ENCODE measurements at regions not wholly inside any gene's neighbourhood (a gene's known extent, or its start where the extent isn't known, plus 50 kb on each side); places are given as distances from the start of the nearest gene placed in this dataset.

- DNase-seq, result no peak
Measured at GRCh38 chr11:76298255-76298654, 82.7 kb downstream of the THAP12 start.

DNA sequence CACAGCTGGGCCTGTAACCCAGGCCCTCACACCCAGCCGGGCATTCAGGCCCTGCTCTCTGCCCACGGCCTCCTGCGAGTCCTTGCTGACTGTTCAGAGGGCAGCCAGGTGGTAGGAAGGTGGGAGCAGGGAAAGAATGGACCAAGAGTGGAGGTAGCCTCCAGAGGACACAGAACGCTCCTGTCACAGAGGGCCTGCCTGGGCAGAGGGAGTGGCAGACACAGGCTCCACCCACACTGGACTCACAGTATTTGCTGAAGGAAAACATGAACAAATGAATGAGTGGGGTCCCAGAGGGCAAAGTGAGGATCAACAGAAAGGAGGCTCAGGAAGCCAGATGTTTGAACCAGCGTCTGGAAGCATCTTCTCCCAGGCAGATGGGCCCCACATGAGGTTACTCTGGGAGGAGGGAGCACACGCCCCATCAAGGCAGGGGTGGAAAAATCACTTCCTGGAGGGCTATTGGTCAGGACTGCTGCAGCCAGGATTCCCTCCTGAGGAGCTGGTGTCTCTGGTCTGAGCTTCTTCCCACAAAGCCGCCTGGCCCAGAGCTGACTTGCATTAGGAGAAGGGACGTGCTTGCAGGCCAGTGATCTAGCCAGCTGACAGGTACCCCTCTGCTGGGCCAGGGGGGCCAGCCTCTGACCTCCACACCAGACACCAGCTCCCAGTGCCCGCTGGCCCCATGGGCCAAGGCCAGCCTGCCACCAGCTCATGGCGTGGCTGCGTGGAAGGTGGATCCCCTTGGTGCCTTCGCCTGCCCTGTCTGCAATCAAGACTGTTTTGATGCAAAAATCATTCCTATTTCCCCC lies 84.0 kb downstream of the THAP12 start:
- no peak for DNase-seq

DNA sequence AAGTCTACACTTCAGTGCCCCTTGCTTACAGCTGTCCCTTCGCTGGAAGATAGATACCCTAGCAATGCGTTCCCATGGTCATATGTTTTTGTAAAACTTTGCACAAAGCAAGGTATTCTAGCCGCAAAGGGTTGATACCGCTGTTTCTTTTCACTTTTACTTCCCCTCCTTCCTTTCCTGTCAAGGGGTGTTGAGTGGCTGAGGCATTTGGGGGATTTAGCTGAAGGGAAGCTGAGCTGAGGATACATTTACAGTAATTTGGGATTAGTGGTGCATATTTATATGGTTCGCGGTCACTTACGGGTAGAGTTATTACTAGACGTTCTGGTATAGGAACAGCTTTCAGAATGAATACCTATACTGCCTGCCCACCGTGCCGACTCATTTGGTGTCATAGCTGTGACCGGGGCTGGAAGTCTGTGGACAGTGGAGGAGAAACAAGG lies 86.9 kb upstream of the WNT11 start:
- peak; percentile 24 for DNase-seq

- DNase-seq, result no peak
Measured at GRCh38 chr11:76292583-76293188, 86.4 kb upstream of the WNT11 start.

GRCh38 chr11:76291576-76292526 lies 85.5 kb upstream of the WNT11 start:
- DNase-seq, result no peak

- peak; percentile 14 for DNase-seq
Measured at GRCh38 chr11:76288166-76288980, 82.1 kb upstream of the WNT11 start.

GRCh38 chr11:76287227-76287626 lies 80.9 kb upstream of the WNT11 start:
- DNase-seq, result no peak

GRCh38 chr11:76285397-76286104 lies 79.2 kb upstream of the WNT11 start:
- DNase-seq, result no peak

DNA sequence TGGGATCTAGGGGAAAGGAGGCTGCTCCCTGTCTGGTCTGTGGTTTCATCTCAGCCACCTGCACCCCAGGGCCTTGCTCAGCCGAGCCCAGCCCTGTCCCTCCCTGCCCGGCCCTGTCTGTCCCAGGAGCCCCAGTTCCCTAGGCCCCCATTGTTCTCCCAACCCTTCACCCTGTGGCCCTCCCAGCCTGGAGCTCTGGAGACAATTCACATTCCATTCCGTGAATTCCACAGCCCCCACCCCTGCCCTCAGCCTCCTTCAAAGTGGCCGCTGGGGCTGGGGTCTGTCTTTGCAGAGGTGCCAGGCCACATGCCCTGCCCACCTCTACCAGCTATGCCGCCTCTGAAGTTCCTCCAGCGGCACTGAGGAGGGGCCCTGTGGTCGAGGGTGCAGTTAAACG lies 77.9 kb upstream of the WNT11 start:
- DNase-seq, result no peak

DNA sequence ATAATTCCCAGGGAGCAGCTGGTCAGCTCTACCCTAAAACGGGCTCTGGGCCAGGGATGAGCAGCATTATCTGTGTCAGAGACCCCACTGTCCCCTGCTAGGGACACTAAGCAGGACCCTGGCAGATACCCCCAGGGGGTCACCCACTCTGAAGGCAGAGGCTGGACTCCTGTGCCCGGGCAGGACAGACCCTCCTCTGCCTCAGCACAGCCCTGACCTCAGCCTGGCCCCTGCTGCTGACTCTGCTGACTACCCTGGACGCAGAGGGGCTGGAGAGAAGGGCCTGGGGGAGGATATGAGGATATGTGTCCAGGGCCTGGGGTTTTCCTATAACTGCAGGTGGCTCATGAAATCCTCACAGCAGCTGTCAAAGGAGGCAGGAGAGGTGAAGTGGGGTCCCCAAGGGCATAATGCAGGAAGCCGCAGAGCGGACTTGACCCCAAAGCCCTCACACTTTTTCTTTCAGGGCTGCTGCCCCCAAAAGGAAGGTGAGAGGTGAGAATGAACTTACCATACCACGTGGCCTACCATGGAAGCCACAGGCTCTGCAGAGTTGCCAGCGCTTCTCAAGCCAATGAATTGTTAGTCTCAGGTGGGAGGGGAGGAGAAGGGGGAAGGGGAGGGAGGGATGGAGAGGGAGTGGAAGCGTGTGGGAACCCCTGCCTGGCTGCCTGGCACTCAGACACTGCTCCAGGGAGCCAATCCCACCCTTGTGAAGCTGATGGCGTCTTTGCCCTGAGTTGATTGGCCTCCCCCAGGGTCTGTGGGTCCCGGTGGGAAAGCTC lies 76.7 kb upstream of the WNT11 start:
- no peak for DNase-seq

DNA sequence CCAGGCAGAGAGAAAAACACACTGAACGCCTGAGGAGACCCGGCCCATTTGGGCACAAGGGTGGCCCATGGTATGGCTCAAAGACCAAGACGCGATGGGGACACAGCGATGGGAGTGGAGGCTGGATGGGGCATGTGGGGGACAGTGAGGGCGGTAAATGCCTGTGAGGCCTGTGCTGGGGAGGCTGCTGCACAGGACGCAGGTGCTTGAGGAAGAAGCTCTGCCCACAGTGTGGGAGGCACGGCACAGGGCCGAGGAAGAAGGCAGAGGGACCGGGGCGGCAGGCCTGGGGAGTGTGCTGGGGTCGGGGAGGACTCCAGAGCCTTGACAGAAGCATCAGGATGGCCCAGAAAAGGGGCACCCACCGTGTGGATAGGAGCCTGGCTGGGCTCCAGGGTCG lies 75.9 kb upstream of the WNT11 start:
- DNase-seq, result no peak

GRCh38 chr11:76281558-76281906 lies 75.2 kb upstream of the WNT11 start:
- no peak for DNase-seq

DNA sequence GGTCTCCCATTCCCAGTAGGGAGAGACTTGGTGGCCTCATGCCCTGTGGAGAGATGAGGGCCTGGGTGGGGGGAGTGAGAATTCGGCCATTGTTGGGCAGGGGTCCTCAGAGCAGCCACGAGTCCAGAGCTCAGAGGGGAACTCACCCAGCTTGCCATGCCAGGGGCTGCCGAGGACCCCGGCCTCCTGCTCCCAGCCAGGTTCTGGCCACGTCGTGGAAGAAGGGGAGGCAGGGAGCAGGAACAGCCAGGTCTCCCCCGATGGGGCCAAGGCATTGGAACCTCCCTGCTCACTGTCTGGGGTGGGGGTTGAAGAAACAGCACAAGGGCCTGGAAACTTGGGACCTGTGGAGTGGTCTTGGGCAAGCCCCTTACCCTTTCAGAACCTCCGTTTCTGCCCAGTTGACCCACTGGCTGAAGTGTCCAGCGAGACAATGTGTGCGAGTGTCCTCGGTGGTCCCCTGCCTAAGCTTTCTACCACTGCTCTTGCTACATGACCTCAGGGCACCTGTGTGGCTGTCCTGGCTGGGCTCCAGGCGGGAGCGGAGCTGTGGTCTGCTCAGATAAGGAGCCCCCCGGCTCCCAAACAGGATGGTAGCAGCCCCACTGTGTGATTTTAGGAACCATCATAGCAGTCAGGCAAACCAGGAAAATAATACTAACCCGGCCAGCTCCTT lies 74.7 kb upstream of the WNT11 start:
- DNase-seq, result no peak

- no peak for DNase-seq
Measured at GRCh38 chr11:76280151-76280881, 74.0 kb upstream of the WNT11 start.

DNA sequence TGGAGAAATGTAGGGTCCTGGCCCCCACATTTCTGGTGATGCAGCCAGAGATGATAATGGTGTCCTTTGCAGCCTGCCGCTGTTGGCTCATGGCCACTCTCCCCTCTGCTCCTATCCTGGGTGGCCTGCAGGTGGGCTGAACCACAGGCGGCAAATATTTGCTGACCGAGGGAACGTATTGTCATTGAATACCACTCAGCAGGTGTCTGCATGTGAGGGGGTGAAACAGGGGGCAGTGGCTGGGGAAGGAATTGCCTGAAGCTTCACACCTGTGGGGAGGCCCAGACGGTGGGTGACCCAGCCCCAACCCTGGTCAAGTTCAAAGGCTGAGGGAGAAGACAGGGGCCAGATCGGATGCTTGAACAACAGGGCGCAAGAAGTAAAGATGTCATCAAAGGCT lies 73.3 kb upstream of the WNT11 start:
- no peak for DNase-seq

DNA sequence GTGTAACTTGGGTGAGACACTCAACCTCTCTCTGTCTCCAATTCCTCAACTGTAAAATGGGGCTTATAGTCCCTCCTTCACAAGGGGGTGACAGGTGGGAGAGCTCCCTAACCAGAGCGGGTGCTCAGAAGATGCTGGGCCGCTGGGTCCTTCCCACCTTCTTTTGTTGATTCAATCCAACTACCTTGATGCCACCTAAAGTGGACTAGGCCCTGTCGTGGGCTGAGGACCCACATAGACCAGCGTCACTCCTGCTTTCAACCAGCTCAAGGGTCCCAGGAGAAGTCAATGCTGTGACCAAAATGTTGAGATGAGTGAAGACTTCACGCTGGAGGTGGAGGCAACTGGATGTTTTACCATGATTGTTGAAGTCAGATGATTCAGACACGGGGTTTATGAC lies 72.7 kb upstream of the WNT11 start:
- DNase-seq, result no peak

DNA sequence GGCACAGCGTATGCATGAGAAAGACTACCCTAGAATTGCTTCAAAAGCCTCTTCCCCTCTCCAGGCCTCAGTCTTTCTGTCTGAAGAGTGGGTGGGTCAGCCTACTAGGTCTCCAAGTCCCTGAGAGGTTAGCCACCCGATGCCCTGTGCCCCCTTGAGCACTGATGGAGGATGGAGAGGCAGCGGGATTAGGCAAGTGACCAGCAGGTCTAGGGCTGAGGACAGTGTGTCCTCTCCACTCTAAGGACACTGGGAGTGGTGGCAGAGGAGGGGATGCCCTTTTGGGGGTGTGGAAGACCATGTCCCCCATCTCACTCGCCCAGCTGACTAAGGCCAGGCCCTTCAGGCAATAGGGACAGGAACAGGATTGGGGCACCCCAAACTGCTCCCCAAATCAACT lies 72.2 kb upstream of the WNT11 start:
- no peak for DNase-seq

- DNase-seq, result no peak
Measured at GRCh38 chr11:76277298-76278175, 71.2 kb upstream of the WNT11 start.

GRCh38 chr11:76276781-76277155 lies 70.5 kb upstream of the WNT11 start:
- no peak for DNase-seq
